HCT116 (cell line): ENCODE measurements at regions not wholly inside any gene's neighbourhood (a gene's known extent, or its start where the extent isn't known, plus 50 kb on each side); places are given as distances from the start of the nearest gene placed in this dataset.

Experiments used
- ATAC-seq: fragments of 200-7000 bp; cut with Tn5 transposase; 2 replicates; pipeline ENCODE4 v1.9.1; 2020; ENCODE audit warnings: mild to moderate bottlenecking, moderate library complexity
- BruUV-seq: library from RNA; stranded (reverse); fragments of 400-500 nt; replicated peaks from 2 replicates; lab custom pipeline; 2021; lab: Mats Ljungman, UMichigan
- CTCF ChIA-PET: fragments of 300-600 bp; sonication (Branson Sonifier 250); formaldehyde crosslinking; loops from one replicate; lab custom pipeline; 2021; ENCODE audit warnings: antibody characterized with exemption; lab: Charles Lee
- POLR2A ChIA-PET: fragments of 300-600, 350-600 bp; sonication (Branson Sonifier 250); formaldehyde crosslinking; loops from one replicate; lab custom pipeline; 2021; ENCODE audit warnings: antibody characterized with exemption; lab: Charles Lee
- RAD21 ChIA-PET, 2 experiments: fragments of 300-600 bp; sonication (Branson Sonifier 250); formaldehyde crosslinking; loops; one replicate each; lab custom pipeline; 2023; ENCODE audit warnings: low total read pairs in 2 of 2; ENCODE audit not compliant: uncharacterized antibody in 2 of 2, unreplicated experiment in 2 of 2, low non-redundant PET in 1 of 2; lab: Charles Lee
- DNase-seq: peaks from one replicate; pipeline ENCODE4 v3.0.0-alpha.2; 2010; ENCODE audit warnings: low read depth, low spot score
- H2AFZ ChIP-seq: fragments of 200-600 bp; shearing (Covaris generic), sonication (generic); 2 replicates; pipeline ENCODE4 v1.6.1; 2017; ENCODE audit warnings: low read depth, mixed run types, mixed read lengths, antibody characterized with exemption, low read length; ENCODE audit not compliant: poor library complexity, severe bottlenecking
- H3K27ac ChIP-seq: 2 replicates; pipeline ENCODE4 v1.5.1; 2012; ENCODE audit warnings: low read depth, low read length
- H3K27me3 ChIP-seq: fragments of 200-600 bp; sonication (generic); 2 replicates; pipeline ENCODE4 v1.6.1; 2016; ENCODE audit warnings: mixed run types, low read length, mixed read lengths; ENCODE audit not compliant: insufficient read depth
- H3K36me3 ChIP-seq, 2 experiments: fragments of 200-500 bp in 1 of 2; fragments of 200-600 bp in 1 of 2; sonication (Bioruptor generic) in 1 of 2; sonication (generic) in 1 of 2; 2 replicates each; pipeline versions ENCODE4 v1.5.1 to v1.6.1; 2014 to 2016; ENCODE audit warnings: low read length in 2 of 2, inconsistent platforms in 1 of 2, mixed read lengths in 1 of 2, mixed run types in 1 of 2; ENCODE audit not compliant: insufficient read depth in 2 of 2, control insufficient read depth in 1 of 2
- H3K4me1 ChIP-seq, 2 experiments: fragments of 200-600 bp in 1 of 2; sonication (generic) in 1 of 2; 2 replicates each; pipeline versions ENCODE4 v1.5.1 to v1.6.1; 2012 to 2017; ENCODE audit warnings: low read length in 2 of 2, inconsistent platforms in 1 of 2, mild to moderate bottlenecking in 1 of 2, mixed read lengths in 1 of 2, mixed run types in 1 of 2, moderate library complexity in 1 of 2; ENCODE audit not compliant: insufficient read depth in 2 of 2, control insufficient read depth in 1 of 2
- H3K4me2 ChIP-seq: fragments of 200-600 bp; sonication (generic); 2 replicates; pipeline ENCODE4 v1.6.1; 2017; ENCODE audit warnings: mixed run types, low read length, mixed read lengths
- H3K4me3 ChIP-seq, 2 experiments: fragments of 200-600 bp in 1 of 2; sonication (generic) in 1 of 2; replicated peaks in 1 of 2; 2 replicates each; pipeline ENCODE4 v1.5.1; 2011 to 2016; ENCODE audit warnings: low read length in 2 of 2, control low read depth in 1 of 2, low read depth in 1 of 2, mild to moderate bottlenecking in 1 of 2, mixed read lengths in 1 of 2, mixed run types in 1 of 2
- H3K79me2 ChIP-seq: fragments of 200-600 bp; sonication (generic); 2 replicates; pipeline ENCODE4 v1.6.1; 2017; ENCODE audit warnings: mild to moderate bottlenecking, mixed run types, low read length, moderate library complexity, mixed read lengths; ENCODE audit not compliant: insufficient read depth
- H3K9ac ChIP-seq: fragments of 200-600 bp; sonication (generic); 2 replicates; pipeline ENCODE4 v1.6.1; 2016; ENCODE audit warnings: low read length, mixed read lengths
- H3K9me2 ChIP-seq: fragments of 200-600 bp; sonication (generic), shearing (Covaris generic); 2 replicates; pipeline ENCODE4 v1.6.1; 2017; ENCODE audit warnings: mixed run types, mild to moderate bottlenecking, moderate library complexity; ENCODE audit not compliant: insufficient read depth
- H3K9me3 ChIP-seq, 2 experiments: fragments of 200-500 bp in 1 of 2; fragments of 200-600 bp in 1 of 2; sonication (Bioruptor generic) in 1 of 2; sonication (generic) in 1 of 2; 2 replicates each; pipeline ENCODE4 v1.6.1; 2014 to 2017; ENCODE audit warnings: low read length in 2 of 2, mixed read lengths in 2 of 2, inconsistent platforms in 1 of 2, low read depth in 1 of 2, mild to moderate bottlenecking in 1 of 2, mixed run types in 1 of 2, moderate library complexity in 1 of 2; ENCODE audit not compliant: control insufficient read depth in 1 of 2, insufficient read depth in 1 of 2
- H4K20me1 ChIP-seq: fragments of 200-600 bp; sonication (generic), shearing (Covaris generic); 2 replicates; pipeline ENCODE4 v1.6.1; 2017; ENCODE audit warnings: mixed run types, mild to moderate bottlenecking, moderate library complexity; ENCODE audit not compliant: insufficient read depth
- ATF3 ChIP-seq: IDR thresholded peaks from 2 replicates; pipeline ENCODE4 v1.6.1; 2012
- CBX3 ChIP-seq: IDR thresholded peaks from 2 replicates; pipeline ENCODE4 v1.6.1; 2012; ENCODE audit warnings: low read depth
- CEBPB ChIP-seq: IDR thresholded peaks from 2 replicates; pipeline ENCODE4 v1.6.1; 2012; ENCODE audit warnings: low read depth
- CTCF ChIP-seq, 3 experiments: fragments of 200-600 bp in 1 of 3; sonication (generic) in 1 of 3; IDR thresholded peaks in 2 of 3; conservative IDR thresholded peaks in 1 of 3; 2 replicates each; pipeline ENCODE4 v1.5.1; 2012 to 2017; ENCODE audit warnings: low read depth in 2 of 3, low read length in 2 of 3, antibody characterized with exemption in 1 of 3, borderline replicate concordance in 1 of 3, control low read depth in 1 of 3, mild to moderate bottlenecking in 1 of 3, mixed read lengths in 1 of 3, mixed run types in 1 of 3, moderate library complexity in 1 of 3; ENCODE audit not compliant: insufficient read depth in 1 of 3
- EGR1 ChIP-seq: IDR thresholded peaks from 2 replicates; pipeline ENCODE4 v1.6.1; 2012; ENCODE audit warnings: low read depth
- ELF1 ChIP-seq: IDR thresholded peaks from 2 replicates; pipeline ENCODE4 v1.6.1; 2012; ENCODE audit warnings: low read depth, borderline replicate concordance
- EZH2phosphoT487 ChIP-seq: fragments of 200-600 bp; IDR thresholded peaks from 2 replicates; pipeline ENCODE4 v1.6.1; 2018; ENCODE audit warnings: antibody characterized with exemption, borderline replicate concordance
- FOSL1 ChIP-seq: IDR thresholded peaks from 2 replicates; pipeline ENCODE4 v1.6.1; 2012; ENCODE audit warnings: low read depth
- JUND ChIP-seq: IDR thresholded peaks from 2 replicates; pipeline ENCODE4 v1.6.1; 2012
- MAX ChIP-seq: IDR thresholded peaks from 2 replicates; pipeline ENCODE4 v1.6.1; 2012
- POLR2A ChIP-seq: IDR thresholded peaks from 2 replicates; pipeline ENCODE4 v1.7.0; 2011; ENCODE audit warnings: borderline replicate concordance; ENCODE audit not compliant: insufficient read depth, insufficient read length; ENCODE audit errors: extremely low read depth
- POLR2AphosphoS5 ChIP-seq: IDR thresholded peaks from 2 replicates; pipeline ENCODE4 v1.6.1; 2011; ENCODE audit warnings: mild to moderate bottlenecking, low read depth, low read length, moderate library complexity
- RAD21 ChIP-seq: IDR thresholded peaks from 2 replicates; pipeline ENCODE4 v1.6.1; 2012; ENCODE audit warnings: low read depth, mild to moderate bottlenecking
- REST ChIP-seq: IDR thresholded peaks from 2 replicates; pipeline ENCODE4 v1.6.1; 2012; ENCODE audit warnings: low read depth
- SIN3A ChIP-seq: IDR thresholded peaks from 2 replicates; pipeline ENCODE4 v1.6.1; 2012; ENCODE audit warnings: low read depth
- SP1 ChIP-seq: IDR thresholded peaks from 2 replicates; pipeline ENCODE4 v1.6.1; 2012; ENCODE audit warnings: low read depth
- SRF ChIP-seq: IDR thresholded peaks from 2 replicates; pipeline ENCODE4 v1.6.1; 2012; ENCODE audit warnings: low read depth
- YY1 ChIP-seq: IDR thresholded peaks from 2 replicates; pipeline ENCODE4 v1.6.1; 2011; ENCODE audit warnings: low read length, low read depth, moderate library complexity, mild to moderate bottlenecking; ENCODE audit not compliant: insufficient replicate concordance; ENCODE audit errors: extremely low read depth
- ZFX ChIP-seq: fragments of 450-650 bp; IDR thresholded peaks from 2 replicates; pipeline ENCODE4 v1.6.1; 2017
- ZNF274 ChIP-seq: fragments of 200-500 bp; sonication (Bioruptor generic); IDR thresholded peaks from 2 replicates; pipeline ENCODE4 v1.6.1; 2014; ENCODE audit warnings: mild to moderate bottlenecking, low read depth, low read length, inconsistent platforms
- intact Hi-C: fragments of 100-400 bp; cut with micrococcal nuclease; formaldehyde crosslinking; loops from 2 replicates; pipeline ENCODE4 v1.10.0; 2022

- DNase-seq (no peak), ATAC-seq (no peak)
- ChIA-PET RAD21 (no interaction called here), POLR2A (no interaction called here), CTCF (interaction anchor here (0.9 kb wide), 1 partner anchor 19 kb away, joined by 3 read pairs; no protein-coding TSS in a partner anchor)
- no peak overlapping the region for H3K4me2 ChIP-seq
- H3K9ac ChIP-seq: no peak overlapping the region
- no peaks in the 10 kb centered on the region for H3K27me3 ChIP-seq
- H3K27ac ChIP-seq: no peak overlapping the region
- H3K9me2 ChIP-seq: no peaks in the 10 kb centered on the region
- H3K79me2 ChIP-seq: no peaks in the 10 kb centered on the region
- no peaks in the 10 kb centered on the region for H3K9me3 ChIP-seq
- no peaks in the 10 kb centered on the region for H3K4me1 ChIP-seq
- H2AFZ ChIP-seq: no peak overlapping the region
- intact Hi-C loops: no loop called here
- H3K4me3 ChIP-seq: no peak overlapping the region
- H3K36me3 ChIP-seq: no peaks in the 10 kb centered on the region
- H4K20me1 ChIP-seq: no peaks in the 10 kb centered on the region
- BruUV-seq: no TSS peak
- TF ChIP-seq SIN3A (no peak), FOSL1 (no peak), MAX (no peak), ELF1 (no peak), CEBPB (no peak), EGR1 (no peak), YY1 (no peak), ZFX (no peak), SRF (no peak), ATF3 (no peak), CBX3 (no peak), POLR2AphosphoS5 (no peak), EZH2phosphoT487 (no peak), POLR2A (no peak), SP1 (no peak), JUND (no peak), REST (no peak), RAD21 (no peak), CTCF (IDR thresholded peaks at IDR 0.05 in 2 of 3, conservative IDR thresholded peaks at IDR 0.05 in 1 of 3; ENCODE audit: borderline replicate concordance in 1 of 3, insufficient read depth in 1 of 3, low read depth in 2 of 3, low read length in 2 of 3) (no peak), ZNF274 (no peak)
- TF ChIP-seq, all 23 proteins: peak for 0
These were observed 52.1 kb upstream of the RGMB start for GRCh38 chr5:98721231-98721928.
